Natural killer cell (primary cell): ENCODE measurements at regions not wholly inside any gene's neighbourhood (a gene's known extent, or its start where the extent isn't known, plus 50 kb on each side); places are given as distances from the start of the nearest gene placed in this dataset.
"Not testable (repeated sequence)": the region's sequence is repeated elsewhere in the genome, so short reads cannot be mapped to it uniquely, and the experiment has no call there.

ENCODE experiments used
- ATAC-seq, 3 donors: fragments of 150-1000 bp in 2 of 3; fragments of 200-7000 bp in 1 of 3; cut with Tn5 transposase; 1 replicate in 1 of 3; 2 replicates in 2 of 3; pipeline ENCODE4 v1.10.0; 2021; ENCODE audit warnings: mild to moderate bottlenecking in 2 of 3, moderate library complexity in 2 of 3
- DNase-seq, 2 donors: peaks; one replicate each; pipeline versions ENCODE4 v3.0.0 to v3.0.0-alpha.2; 2013 to 2021; ENCODE audit warnings: mixed read lengths in 1 of 2
- H3K27ac ChIP-seq: one replicate; pipeline ENCODE4 v1.5.1; 2013; ENCODE audit warnings: mild to moderate bottlenecking, low read length
- H3K27me3 ChIP-seq: one replicate; pipeline ENCODE4 v1.6.1; 2013; ENCODE audit warnings: low read length; ENCODE audit not compliant: control insufficient read depth, insufficient read depth
- H3K36me3 ChIP-seq: one replicate; pipeline ENCODE4 v1.6.1; 2013; ENCODE audit warnings: low read length; ENCODE audit not compliant: control insufficient read depth, insufficient read depth
- H3K4me1 ChIP-seq: one replicate; pipeline ENCODE4 v1.6.1; 2013; ENCODE audit warnings: low read length; ENCODE audit not compliant: control insufficient read depth, insufficient read depth
- H3K4me3 ChIP-seq: one replicate; pipeline ENCODE4 v1.5.1; 2013; ENCODE audit warnings: low read length
- H3K9me3 ChIP-seq: one replicate; pipeline ENCODE4 v1.6.1; 2013; ENCODE audit warnings: low read length; ENCODE audit not compliant: control insufficient read depth, insufficient read depth
- H3K27ac Mint-ChIP-seq, 2 donors: one replicate each; pipeline ENCODE4 v1.8.0; 2022; ENCODE audit warnings: mild to moderate bottlenecking in 2 of 2, mixed read lengths in 2 of 2, moderate library complexity in 1 of 2
- H3K27me3 Mint-ChIP-seq, 2 donors: one replicate each; pipeline ENCODE4 v1.8.0; 2022; ENCODE audit warnings: low read depth in 2 of 2, mixed read lengths in 2 of 2
- H3K36me3 Mint-ChIP-seq: one replicate; pipeline ENCODE4 v1.8.0; 2022; ENCODE audit warnings: mixed read lengths
- H3K4me1 Mint-ChIP-seq, 2 donors: one replicate each; pipeline ENCODE4 v1.8.0; 2022; ENCODE audit warnings: mixed read lengths in 2 of 2
- H3K4me3 Mint-ChIP-seq: one replicate; pipeline ENCODE4 v1.8.0; 2022; ENCODE audit warnings: mild to moderate bottlenecking, moderate library complexity, mixed read lengths
- H3K9me3 Mint-ChIP-seq, 2 donors: one replicate each; pipeline ENCODE4 v1.8.0; 2022; ENCODE audit warnings: mixed read lengths in 2 of 2
- CTCF ChIP-seq: fragments of 200-600 bp; IDR thresholded peaks from one replicate; pipeline ENCODE4 v1.8.0; 2022; ENCODE audit warnings: antibody characterized with exemption
- WGBS: methylation state at CpG from one replicate; pipeline ENCODE4 v1.1.7; 2013; ENCODE audit warnings: missing lambda C conversion rate; ENCODE audit not compliant: insufficient coverage; 5-methylcytosine and 5-hydroxymethylcytosine counted together
- intact Hi-C: fragments of 100-400 bp; cut with micrococcal nuclease; formaldehyde crosslinking; loops from one replicate; pipeline ENCODE4 v1.14.2; 2022

GRCh38 chr4:162830899-162831298 lies 335.8 kb downstream of the NAF1 start:
- H3K36me3 Mint-ChIP-seq, result no peaks in the 10 kb centered on the region
- intact Hi-C loops, result no loop called here

GRCh38 chr4:162817374-162817773 lies 349.3 kb downstream of the NAF1 start:
- H3K4me3 ChIP-seq, DNase-seq, H3K4me1 ChIP-seq, H3K27ac Mint-ChIP-seq, H3K27me3 ChIP-seq, H3K36me3 Mint-ChIP-seq, H3K9me3 ChIP-seq, intact Hi-C loops, H3K27me3 Mint-ChIP-seq, H3K4me3 Mint-ChIP-seq, H3K36me3 ChIP-seq, H3K27ac ChIP-seq, H3K4me1 Mint-ChIP-seq, ATAC-seq: not testable (repeated sequence)
- 96% methylated on average over 9 of the region's 9 CpGs for WGBS
- peaks cover 8 to 18% of the 10 kb centered on the region in 2 donors for H3K9me3 Mint-ChIP-seq

More at GRCh38 chr4:162830899-162831298, 335.8 kb downstream of the NAF1 start:
- Histone ChIP-seq H3K4me3 (no peak overlapping the region), H3K36me3 (no peaks in the 10 kb centered on the region), H3K27ac (no peak overlapping the region), H3K4me1 (no peaks in the 10 kb centered on the region), H3K9me3 (no peaks in the 10 kb centered on the region), H3K27me3 (no peaks in the 10 kb centered on the region)
- Mint-ChIP-seq H3K4me3 (no peak overlapping the region), H3K4me1 (no peaks in the 10 kb centered on the region), H3K27me3 (no peaks in the 10 kb centered on the region), H3K27ac (no peak overlapping the region), H3K9me3 (peaks cover 5 to 8% of the 10 kb centered on the region in 2 donors)
- no peak for TF ChIP-seq CTCF
- 100% methylated on average over 3 of the region's 3 CpGs for WGBS
- DNase-seq (no peak), ATAC-seq (no peak)

GRCh38 chr4:162804351-162804924 lies 362.3 kb downstream of the NAF1 start:
- Mint-ChIP-seq H3K9me3 (peaks cover 5 to 15% of the 10 kb centered on the region in 2 donors), H3K27me3 (no peaks in the 10 kb centered on the region), H3K4me1 (no peaks in the 10 kb centered on the region), H3K36me3 (no peaks in the 10 kb centered on the region), H3K27ac (no peak overlapping the region), H3K4me3 (no peak overlapping the region)
- Histone ChIP-seq H3K4me3 (no peak overlapping the region), H3K9me3 (no peaks in the 10 kb centered on the region), H3K27ac (no peak overlapping the region), H3K36me3 (no peaks in the 10 kb centered on the region), H3K4me1 (no peaks in the 10 kb centered on the region), H3K27me3 (no peaks in the 10 kb centered on the region)
- DNase-seq, result no peak
- no peak for TF ChIP-seq CTCF
- ATAC-seq, result no peak
- WGBS, result 77% methylated on average over 4 of the region's 4 CpGs
- intact Hi-C loops, result no loop called here

GRCh38 chr4:162803378-162803777 lies 363.3 kb downstream of the NAF1 start:
- intact Hi-C loops, result no loop called here
- Mint-ChIP-seq H3K27ac (no peak overlapping the region), H3K4me3 (no peak overlapping the region), H3K9me3 (peaks cover 8 to 10% of the 10 kb centered on the region in 2 donors), H3K36me3 (no peaks in the 10 kb centered on the region), H3K4me1 (no peaks in the 10 kb centered on the region), H3K27me3 (no peaks in the 10 kb centered on the region)
- Histone ChIP-seq H3K4me1 (no peaks in the 10 kb centered on the region), H3K9me3 (no peaks in the 10 kb centered on the region), H3K27me3 (no peaks in the 10 kb centered on the region), H3K4me3 (no peak overlapping the region), H3K27ac (no peak overlapping the region), H3K36me3 (no peaks in the 10 kb centered on the region)
- no peak for DNase-seq
- ATAC-seq, result no peak
- no peak for TF ChIP-seq CTCF
